ENCODE measurements at regions not wholly inside any gene's neighbourhood (a gene's known extent, or its start where the extent isn't known, plus 50 kb on each side); places are given as distances from the start of the nearest gene placed in this dataset.

DNA sequence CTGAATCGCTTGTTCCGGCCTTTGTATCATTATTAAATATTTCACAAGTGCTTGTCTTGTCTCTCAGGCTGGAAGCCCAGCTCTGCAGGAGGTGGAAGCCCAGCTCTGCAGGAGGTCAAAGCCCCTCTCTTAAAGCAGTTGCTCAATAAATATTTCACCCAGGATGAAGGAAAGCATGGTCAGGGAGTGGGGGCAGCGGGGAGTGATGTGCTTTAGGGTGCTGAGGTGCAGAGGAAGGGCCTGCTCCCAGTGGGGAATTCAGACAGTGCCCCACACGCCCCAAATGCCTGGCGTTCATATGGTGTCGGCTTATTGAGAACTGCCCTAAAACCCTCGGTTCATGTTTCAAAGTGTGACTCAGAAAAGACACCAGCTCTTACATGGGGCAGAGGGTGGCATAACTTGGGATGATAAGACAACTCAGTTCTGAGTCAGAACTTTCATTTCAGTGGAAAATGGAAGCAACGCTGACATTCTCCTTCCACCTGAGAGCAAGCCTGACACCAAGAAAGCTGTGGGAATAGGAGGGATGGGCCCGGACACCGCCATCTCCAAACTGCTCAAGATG is 114.3 kb upstream of the DAP start:
- no peak for DNase-seq

DNA sequence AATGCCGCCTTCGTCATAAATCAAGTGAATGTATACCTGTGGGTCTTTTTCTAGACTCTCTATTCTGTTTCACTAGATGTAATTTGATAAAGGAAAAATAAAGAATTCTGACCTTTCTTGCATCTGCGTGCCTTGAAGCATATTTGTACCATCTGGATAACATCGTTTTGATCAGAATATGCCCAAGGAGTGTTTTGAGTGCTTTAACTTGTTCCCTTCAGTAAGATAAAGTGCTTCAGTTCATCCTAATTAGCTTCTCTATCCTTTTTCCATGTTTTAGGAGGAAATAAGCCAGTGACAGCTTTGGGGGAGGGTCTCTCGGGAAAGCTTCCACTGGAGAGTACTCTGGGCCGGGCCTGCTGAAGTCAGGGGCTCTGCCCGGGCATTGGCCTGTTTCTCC is 113.5 kb upstream of the DAP start:
- DNase-seq = no peak

DNA sequence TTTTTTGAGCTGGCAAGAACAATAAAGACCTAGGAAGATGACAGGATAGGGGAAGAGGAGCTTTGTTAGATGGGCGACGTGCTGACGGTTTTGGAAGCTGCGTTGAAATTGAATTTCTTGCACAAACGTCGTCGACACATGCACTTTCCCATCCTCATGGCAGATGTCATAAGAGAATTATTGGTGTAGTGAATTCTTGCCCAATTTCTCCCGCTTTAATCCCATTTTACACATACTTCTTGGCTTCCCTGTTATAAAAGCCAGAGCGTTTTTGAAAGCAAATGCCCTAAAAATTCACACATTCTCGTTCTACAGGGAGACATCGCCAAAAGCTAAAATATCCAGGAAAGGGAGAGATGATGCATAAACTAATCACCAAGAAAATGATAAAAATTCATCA is 109.8 kb upstream of the DAP start:
- no peak for DNase-seq

DNA sequence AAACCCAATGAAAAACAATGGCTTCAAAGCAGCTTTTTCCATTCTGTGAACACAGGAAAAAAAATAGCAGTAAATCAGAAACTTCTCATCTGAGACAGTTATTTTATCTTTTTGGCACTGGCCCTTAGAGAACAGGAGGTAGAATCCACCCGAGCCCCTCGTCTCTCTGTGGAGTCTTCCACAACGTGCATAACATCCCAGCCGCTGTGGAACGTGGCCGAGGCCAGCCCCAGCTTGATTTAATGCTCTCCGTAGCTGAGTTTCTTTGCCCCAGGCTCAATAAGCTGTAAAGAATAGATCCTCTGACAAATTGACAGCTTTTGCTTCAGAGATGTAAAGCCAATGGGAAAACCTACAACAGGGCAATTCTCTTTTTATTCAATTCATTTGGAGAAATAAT is 107.9 kb upstream of the DAP start:
- no peak for DNase-seq

DNA sequence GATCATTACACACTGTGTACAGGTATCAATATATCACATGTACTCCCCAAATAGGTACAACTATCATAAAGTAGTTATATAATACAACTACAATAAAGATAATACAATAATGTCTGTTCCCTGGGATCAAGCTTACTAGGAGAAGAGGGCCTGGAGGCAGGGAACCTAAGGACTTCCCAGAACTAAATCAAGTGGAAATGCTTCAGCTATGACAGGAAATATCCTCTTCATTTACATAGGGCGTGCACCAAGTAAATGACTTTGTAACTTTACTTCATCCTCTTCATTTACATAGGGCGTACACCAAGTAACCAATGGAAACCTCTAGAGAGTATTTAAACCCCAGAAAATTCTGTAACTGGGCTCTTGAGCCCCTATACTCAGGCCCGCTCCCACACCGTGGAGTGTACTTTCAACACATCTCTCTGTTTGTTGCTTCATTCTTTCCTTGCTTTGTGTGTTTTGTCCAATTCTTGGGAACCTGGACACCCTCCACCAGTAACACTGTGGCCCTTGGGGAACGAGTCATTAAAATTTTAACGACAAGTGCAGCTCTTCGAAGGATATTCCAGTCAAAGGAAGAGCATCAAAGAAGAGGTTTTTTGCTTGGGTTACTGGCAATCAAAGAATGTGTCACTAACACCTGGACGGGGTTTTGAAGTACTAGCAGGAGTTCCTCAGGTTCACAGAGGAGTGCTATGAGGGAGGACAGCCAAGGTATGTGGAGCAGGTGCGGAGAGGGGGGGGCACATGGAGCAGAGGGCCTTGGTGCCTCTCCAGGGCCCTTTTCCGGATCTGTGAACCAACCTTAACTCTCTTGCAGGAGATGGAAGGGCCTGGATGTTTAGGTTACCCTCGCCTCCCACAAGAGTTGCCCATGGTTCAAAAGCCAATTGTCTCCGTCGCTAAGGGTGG is 106.6 kb upstream of the DAP start:
- DNase-seq = no peak

DNA sequence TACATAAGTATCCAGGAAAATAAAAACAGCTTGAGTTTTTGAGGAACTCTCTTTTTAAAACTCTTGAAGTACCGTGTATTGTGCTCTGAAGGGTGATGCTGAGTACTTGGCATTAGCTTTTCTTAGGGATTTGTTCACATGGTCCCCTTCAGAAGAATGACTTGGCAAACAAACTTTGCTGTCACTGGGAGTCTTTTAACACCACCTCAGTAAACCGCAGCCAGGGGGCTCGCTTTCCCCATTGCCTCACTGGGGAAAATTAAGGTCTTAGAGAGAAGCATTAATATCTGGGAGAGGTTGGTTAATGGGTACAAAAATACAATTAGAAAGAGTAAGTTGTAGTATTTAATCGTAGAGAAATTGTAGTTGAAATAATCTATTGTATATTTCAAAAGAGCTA is 105.9 kb upstream of the DAP start:
- no peak for DNase-seq

DNA sequence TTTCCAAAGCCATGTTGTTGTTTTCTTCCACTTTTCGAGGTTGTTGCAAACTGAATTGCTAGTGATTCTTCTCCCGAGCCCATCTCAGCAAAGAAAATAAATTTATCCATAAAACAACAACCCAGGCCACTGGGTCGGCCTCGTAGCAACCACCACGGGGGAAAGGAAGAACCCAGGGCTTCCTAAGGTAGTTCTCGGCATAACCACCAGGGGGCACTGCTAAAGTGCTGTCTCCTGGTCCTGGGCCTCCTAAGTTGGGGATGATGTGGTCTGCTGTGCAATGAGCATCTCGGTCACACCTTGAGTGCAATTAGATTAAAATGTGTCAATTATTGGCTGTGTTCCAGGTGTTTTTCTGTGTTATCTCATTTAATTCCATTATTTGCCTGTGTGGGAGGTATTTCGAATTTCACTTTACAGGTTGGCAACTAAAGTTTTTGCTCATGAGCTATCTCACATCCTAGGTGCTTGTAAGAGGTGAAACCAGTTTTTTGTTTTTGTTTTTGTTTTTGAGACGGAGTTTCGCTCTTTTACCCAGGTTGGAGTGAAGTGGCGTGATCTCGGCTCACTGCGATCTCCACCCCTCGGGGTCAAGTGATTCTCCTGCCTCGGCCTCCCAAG is 102.8 kb upstream of the DAP start:
- peak; percentile 57 to 69 for DNase-seq

DNA sequence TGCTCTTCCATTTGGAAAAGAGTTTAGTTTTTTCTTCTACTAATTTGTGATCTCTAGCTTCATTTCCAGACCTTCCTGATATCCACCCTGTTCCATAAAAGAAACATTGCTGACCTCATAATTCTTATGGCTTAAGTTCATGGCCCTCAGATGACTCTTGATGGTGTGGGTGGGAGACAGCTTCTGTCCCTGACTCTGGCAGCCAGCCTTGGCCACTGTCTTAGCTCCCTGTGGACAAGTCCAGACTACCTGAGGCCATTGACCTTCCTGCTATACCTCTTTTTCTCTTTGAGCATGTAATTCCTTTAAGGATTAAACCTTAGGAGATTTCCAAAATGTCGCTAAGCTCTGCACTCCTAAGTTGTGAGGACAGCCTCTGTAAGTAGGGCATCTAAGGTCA is 101.1 kb upstream of the DAP start:
- DNase-seq = no peak

DNA sequence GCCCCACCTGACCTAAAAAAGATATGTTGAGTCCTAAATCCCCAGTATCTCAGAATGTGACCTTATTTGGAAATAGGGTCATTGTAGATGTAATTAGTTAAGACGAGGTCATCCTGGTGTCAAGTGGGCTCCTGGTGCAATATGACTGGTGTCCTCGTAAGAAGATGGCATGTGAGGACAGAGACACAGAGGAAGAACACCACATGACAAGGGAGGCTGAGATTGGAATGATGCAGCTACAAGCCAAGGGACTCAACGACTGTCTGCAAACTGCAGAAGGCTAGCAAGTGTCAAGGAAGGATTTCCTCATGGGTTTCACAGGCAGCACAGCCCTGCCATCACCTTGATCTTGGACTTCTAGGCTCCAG is 100.4 kb upstream of the DAP start:
- DNase-seq = no peak

DNA sequence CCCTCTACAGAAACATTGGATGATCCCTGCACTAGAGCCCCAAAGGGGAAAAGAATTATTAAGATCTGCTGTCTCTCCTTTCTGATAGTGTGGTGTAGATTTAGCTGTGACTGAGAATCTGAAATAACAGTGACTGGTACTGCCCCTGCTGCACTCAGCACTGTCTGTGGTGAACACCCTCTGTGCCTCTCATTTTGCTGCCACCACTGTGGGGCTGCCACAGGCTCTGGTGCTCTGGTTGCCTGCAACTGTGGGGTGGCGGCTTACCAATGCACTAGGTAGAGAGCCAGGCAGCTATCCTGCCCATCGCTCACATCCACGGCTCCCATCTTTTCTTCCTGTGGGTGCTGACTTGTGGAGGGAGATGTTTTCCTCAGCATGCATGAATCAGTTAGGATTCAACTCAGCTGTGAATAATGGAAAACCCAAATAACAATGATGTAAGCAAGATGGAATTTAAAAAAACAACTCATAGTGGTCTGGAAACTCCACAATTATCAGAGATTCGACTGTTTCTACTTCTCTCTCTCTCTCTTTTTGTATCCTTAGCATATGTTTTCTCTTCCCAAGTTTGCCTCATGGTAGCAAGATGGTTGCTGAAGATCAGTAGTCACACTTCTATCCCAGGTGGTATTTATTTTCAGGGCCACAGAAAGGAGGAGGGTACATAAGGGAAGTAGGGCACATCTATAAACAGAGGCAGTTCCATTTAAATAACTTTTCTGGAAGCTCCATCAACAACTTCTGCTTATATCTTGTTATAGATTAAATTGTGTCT is 99.8 kb upstream of the DAP start:
- DNase-seq = no peak

DNA sequence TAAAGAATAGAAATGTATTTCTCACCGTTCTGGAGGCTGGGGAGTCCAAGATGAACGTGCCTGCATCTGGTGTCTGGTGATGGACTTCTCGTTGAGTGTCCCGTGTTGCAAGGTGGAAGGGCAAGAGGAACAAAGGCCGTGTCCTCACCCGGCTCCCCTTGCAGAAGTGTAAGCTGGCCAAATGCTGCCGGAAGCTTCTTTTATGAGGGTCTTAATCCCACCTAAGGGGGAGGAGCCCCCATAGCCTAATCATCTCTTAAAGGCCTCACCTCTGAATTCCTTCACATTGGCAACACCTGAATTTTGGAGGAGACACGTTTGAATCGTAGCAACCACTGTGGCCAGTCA is 99.1 kb upstream of the DAP start:
- no peak for DNase-seq

DNA sequence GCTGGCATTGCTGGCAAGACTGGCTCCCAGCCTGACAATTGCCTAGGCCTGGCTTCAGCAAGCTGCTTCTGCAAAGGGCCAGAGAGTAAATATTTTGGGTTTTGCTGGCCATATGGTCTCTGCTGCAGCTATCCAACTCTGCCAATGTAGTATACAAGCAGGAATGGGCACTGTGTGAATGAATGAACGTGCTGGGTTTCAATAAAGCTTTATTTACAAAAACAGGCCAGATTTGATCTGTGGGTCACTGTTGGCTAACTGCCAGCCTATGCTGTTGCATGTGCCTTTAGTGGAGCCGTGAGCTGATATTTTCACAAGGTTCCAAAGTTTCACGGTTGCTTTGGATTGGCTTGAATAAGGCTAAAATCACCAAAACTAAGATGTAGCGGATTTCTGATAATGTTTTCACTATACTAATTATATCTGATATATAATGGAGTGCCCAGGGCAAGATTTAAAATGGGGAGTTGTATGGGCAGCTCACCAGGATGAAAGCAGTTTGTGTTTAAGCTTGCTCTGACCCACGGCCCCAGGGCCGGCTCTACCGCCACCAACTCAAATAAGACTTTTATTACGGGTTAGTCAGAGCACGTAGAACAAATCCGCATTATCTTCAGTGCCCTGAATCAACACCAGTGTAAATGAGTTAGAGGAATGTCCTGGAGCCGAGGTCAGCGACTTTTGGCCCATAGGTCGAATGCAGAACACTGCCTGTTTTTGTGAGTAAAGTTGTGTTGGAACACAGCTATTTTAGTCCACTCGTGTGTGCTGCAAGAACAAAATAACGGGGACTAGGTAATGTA is 98.6 kb upstream of the DAP start:
- DNase-seq = no peak

DNA sequence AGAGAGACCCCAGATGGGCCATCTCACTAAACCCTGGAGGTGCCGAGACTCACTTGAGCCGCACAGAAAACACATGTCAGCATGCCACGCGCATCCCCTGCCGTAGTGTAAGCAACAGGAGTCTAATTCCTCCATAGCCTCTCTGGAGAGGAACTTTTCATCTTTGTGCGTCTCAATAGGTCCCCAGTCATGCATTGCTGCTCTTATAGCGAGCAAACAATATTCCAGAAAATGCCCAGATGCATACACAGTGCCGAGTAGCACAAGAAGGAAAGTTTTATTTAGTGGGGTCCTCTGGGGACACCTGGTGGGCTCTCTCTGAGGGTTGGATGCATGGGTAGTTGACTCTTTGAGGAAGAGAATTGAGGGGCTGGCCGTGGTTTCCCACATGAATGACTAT is 97.9 kb upstream of the DAP start:
- DNase-seq = no peak

DNA sequence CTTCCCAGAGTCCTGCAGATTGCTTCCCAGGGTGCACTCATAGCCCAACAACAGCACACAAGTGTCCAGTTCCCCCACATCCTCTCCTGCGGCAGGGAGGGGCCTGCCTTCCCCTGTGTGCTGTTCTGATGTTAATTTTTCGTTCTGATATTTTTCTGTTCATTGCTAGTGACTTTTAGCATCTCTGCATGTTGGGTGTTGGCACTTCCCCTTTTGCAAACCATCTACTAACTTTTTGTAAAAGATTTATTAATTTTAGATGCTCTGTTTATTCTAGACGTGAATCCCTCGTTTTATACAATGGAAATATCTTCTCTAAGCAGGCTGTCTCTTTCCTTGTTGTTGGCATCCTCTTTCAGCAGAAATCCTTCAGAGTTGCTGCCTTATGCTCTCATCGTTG is 97.3 kb upstream of the DAP start:
- DNase-seq = no peak

DNA sequence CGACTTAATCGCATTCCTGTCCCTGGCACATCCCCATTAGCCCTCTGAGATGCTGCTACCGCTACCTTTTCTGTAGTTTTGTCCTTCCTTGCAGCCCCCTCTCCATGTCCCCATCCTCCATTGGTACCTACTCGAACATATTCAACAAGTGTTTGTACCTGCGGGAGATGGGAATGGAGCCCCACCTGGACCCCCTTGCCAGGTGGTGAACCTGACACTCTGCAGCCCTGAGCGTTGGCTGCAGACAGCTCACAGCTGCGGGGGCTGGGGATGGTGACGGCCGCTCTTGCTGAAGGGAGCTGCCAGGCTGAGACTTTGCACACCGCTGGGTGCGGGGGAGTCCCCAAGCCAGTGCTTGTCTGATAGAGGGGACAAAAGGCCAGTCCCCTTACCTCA is 96.3 kb upstream of the DAP start:
- no peak for DNase-seq

DNA sequence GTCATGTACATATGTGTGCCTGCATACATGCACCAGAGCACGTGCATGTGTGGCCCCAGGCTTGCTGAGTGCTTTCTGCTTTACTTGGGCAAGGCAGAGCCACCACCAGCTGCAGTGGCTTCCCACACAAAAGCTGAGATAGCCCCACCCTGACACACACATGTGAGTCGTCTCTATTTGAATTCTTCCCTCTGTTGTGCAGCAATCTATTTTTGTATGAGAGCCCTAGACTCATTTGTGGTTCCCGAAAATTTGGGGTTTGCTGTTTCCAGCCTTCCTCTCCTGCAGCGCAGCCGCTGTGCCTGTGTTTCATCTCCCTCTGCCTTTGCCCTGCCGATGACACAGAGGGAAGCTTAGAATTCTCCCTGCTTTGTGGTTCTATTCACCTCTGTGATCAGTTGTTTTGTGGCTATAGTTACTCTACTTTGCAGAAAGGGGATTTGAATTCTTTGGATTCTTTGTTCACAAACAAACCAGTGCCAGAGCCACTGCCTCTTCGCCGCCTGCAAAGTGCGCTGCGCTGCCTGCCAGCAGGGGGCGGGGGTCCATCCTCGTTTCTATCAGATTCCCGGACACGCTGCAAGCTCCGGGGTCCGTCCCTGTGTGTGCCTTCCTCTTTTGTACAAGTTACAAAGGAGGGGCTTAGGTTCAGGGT is 95.8 kb upstream of the DAP start:
- peak; percentile 53 to 66 for DNase-seq

DNA sequence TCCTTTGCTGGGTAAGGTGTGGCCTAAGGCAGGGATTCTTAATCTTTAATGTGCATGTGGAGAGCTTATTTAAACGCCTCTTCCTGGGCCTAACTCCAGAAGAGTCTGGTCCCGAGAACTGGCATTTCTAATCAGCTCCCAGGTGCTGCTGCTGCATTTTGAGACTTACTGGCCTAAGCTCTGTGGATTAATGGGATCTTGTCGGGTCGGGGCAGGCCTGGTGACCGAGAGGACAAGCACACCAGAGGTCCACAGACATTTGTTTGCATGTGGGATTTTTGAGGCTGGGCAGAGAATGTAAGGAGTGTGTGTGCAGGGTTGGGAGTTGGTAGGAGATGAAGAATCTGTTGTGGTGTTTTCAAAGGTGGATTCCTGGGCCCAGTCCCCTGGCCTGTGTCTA is 95.0 kb upstream of the DAP start:
- no peak for DNase-seq

DNA sequence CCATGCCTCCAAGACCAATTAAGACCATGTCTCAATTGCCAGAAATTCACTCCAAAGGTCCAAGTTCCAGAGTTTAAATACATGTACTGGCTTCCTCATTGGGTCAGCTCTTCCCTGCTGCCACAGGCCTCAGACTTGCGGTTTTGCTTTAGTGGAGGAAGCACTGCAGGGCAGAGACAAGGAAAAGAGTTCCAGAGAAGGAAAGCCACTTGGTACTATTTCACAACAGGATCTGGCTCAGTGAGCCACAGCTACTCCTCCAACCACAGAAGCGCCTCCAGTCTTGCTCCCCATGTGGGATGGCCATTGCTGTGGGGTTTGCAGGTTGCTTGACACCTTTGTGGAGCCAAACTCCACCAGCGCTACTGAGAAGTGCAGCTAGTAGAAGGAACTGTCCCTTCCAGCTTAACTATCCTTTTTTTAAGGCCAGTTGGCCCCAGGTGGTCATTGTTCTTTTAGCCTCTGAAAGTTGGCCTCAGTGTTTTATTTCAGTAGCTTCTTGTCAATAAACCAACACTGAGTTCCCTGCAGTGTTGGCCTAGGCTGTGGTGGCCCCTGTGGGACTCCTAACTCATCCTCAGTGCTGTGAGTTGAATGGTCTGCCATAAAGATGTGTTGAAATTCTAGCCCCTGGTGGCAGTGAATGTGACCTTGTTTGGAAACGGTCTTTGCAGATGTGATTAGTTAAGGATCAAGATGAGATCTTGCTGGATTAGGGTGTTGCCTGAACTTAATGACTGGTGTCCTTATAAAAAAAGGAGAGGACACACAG is 93.7 kb upstream of the DAP start:
- no peak for DNase-seq

DNA sequence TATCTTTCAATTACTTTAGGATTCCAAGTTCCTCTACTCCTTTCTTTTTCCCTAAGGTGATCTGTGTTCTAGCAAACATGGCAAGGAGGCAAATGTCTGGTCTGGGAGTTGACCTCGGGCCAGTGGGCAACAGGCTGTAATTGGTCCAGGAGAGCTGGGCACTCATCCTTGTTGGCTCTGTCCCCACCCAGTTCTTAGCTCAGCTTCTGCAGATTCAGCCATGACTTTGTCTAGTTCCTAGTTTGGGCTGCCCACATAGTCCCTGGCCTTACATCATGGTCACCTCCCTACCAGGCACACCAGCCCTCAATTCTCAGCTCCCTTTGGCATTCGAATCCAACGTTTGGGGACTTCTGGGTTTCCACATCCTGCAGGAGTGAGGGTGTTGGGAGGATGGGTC is 92.1 kb upstream of the DAP start:
- DNase-seq = no peak

DNA sequence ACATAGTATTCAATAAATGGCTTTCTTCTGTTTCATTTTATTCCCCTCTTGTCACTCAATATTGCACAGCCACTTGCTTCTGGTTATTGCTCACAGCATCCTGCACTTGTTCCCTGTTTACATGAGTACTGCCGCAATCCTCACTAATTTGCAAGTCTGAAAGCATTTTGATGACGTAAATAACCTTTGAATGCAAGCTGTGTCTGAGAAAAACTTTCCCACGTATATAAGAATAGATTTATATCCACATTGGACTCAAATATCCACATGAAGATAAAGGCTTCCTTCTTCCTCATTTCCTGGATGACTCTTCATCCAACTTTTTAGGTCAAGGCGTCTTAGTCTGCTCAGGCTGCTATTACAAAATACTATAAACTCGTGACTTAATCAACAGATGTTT is 88.2 kb upstream of the DAP start:
- DNase-seq = no peak

DNA sequence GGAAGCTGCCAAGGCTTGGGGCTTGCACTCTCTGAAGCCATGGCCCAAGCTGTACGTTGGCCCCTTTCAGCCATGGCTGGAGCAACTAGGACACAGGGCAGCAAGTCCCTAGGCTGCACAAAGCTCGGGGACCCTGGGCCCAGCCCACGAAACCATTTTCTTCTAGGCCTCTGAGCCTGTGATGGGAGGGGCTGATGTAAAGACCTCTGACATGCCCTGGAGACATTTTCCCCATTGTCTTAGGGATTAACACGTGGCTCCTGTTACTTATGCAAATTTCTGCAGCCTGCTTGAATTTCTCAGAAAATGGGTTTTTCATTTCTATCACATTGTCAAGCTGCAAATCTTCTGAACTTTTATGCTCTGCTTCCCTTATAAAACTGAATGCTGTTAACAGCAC is 83.0 kb upstream of the DAP start:
- no peak for DNase-seq

DNA sequence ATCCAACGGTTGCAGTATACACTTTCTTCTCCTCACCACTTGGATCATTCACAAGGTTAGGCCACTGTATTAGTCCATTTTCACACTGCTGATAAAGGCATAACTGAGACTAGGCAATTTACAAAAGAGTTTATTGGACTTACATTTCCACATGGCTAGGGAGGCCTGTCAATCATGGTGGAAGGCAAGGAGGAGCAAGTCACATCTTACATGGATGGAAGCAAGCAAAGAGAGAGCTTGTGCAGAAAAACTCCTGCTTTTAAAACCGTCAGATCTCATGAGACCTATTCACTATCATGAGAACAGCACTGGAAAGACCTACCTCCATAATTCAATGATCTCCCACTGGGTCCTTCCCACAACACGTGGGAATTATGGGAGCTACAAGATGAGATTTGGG is 81.8 kb upstream of the DAP start:
- DNase-seq = no peak
